ENCODE measurements at regions not wholly inside any gene's neighbourhood (a gene's known extent, or its start where the extent isn't known, plus 50 kb on each side); places are given as distances from the start of the nearest gene placed in this dataset.

DNA sequence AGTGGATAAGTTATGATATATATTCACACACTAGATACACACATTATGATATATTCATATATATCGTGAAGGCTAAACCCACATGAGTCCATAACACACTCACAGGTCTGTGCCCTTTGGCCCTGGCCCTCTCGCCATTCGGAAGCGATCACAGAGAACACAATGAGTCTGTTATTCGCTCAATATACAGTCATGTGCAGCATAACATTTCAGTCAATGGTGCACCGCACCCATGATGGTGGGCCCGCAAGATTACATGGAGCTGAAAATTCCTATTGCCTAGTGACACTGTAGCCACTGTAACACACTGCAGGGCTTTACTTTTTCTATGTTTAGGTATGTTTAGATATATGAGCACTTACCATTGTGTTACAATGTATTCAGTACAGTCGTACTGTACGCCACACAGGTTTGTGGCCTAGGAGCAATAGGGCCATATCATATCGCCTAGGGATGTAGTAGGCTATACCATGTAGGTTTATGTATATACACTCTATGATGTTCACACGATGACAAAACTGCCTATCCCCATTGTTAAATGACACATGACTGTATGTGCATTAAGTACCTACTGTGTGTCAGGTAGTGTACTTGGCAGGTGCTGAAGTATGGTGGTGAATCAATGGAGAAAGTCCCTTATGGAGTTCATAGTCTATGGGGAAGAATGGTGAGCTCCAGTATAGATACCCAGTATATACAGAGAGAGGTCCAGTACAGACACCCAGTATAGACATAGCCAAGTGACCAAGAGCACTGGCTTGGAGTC is 198.8 kb upstream of the KLF14 start:
- no peak for DNase-seq

DNA sequence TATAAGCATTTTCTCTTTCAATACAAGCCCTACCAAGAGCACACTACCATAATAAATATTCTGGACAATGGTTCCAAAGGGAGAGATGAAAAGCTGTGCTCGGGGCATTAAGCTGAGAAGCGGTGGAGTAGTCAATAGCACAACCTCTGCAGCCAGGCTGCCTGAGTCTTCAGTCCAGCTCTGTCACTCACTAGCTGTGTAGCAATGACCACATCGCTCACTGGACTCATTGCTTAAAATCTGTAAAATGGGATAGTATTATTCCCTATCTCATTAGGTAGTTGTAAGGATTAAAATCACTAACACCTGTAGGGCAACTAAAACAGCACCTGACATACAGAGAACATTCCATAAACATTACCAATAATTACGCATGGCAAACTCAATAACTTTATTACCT is 199.9 kb upstream of the KLF14 start:
- DNase-seq = no peak

GRCh38 chr7:130935564-130936157 is 201.7 kb upstream of the KLF14 start:
- no peak for DNase-seq

- no peak for DNase-seq
Observed at GRCh38 chr7:130936202-130936931, 202.4 kb upstream of the KLF14 start.

- DNase-seq = no peak
Observed at GRCh38 chr7:130937016-130937415, 203.0 kb upstream of the KLF14 start.

DNA sequence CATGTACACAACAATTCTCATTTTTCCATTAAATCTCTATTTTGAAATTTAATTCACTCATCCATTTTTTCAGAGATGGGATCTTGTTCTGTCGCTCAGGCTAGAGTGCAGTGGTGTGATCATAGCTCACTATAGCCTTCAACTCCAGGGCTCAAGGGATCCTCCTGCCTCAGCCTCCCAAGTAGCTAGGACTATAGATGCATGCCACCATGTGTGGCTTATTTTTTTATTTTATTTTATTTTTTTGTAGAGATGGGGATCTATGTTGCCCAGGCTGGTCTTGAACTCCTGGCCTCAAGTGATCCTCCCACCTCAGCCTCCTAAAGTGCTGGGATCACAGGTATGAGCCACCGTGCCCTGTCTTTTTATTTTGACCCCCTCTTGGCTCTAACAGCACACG is 203.8 kb upstream of the KLF14 start:
- DNase-seq = no peak

GRCh38 chr7:130938661-130939060 is 204.7 kb upstream of the KLF14 start:
- DNase-seq = no peak

GRCh38 chr7:130939321-130940095 is 205.5 kb upstream of the KLF14 start:
- peak; percentile 32 for DNase-seq

DNA sequence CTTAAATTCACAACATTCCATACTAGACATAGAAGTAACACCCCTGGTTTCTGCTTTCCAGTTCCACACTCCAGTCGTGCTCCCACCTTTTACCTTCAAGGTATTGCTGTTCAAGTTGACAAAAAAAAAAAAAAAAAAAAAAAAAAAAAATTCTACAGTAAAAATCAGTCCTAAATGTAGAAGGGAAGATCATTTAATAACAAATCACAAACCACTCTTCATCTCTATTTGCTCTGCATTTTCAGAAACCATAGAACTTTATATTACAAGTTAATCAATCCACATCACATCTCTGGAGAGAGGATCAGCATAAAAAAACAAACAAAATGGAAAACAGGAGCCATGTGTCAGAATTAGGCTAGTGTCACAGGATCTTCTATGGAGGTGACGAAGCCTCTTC is 206.3 kb upstream of the KLF14 start:
- DNase-seq = no peak

DNA sequence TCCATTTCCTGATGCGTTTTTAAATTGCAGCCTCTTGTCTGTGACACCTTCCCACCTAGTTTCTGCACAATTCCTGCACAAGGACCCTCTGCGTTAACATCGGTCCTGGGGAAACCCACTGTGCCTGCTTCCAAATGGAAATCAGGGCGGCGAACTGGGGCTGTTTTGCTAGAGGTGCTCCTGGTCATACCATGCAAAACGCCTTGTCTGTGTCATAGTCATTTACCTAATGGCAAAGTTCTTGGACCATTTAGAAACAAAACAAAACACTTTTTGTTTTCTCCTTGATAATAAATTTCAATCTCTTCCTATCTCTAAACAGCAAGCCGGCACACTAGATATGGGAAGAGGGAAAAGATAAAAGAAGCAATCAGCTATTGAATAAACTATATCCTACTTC is 206.9 kb upstream of the KLF14 start:
- DNase-seq = no peak

- no peak for DNase-seq
Observed at GRCh38 chr7:130941322-130942210, 207.6 kb upstream of the KLF14 start.

GRCh38 chr7:130942211-130942964 is 208.4 kb upstream of the KLF14 start:
- no peak for DNase-seq

DNA sequence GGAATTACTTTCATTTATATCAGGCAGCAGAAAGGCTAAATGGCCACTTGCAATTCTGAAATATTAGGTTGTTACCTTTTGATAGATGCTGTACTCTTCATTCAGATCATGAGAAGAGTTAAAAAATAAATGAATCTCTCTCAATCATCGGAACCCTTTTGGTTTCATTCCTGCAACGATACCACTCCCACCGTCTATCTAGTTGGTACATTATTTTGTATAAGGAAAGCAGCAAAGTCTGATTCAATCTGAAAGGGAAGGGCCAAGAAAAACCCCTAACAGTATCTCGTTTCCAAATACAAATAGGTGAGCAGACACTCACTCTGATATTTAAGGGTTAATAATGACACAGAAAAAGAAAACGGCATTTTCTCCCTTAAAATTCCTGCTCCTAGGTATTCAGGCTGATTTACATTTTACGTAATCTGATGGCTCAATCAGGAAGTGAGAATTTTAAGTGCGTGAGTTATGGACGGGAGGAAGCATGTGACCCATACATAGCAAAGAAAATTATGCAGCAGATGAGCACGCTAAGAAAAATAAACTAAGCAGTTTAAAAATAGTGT is 209.4 kb upstream of the KLF14 start:
- DNase-seq = no peak

- DNase-seq = no peak
Observed at GRCh38 chr7:130943981-130944380, 210.0 kb upstream of the KLF14 start.

- no peak for DNase-seq
Observed at GRCh38 chr7:130944997-130945396, 211.0 kb upstream of the KLF14 start.

DNA sequence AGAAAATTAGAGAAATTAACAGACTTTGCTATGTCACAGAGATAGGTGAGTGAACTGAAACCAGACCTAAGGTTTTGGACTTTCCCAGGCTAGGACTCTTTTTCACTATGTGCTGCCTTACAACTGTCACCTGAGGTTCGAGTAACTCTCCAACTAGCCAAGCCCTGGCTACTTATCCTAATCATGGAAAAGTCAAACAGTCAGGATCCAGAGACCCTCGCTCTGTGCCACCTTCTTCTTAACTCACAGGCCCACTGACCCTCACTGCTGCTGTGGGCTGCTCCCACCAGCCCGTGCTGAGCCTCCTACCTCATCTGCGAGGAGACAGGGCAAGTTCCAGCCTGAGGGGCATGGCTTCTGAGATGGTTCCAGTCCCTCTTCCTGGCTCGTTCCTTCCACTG is 211.4 kb upstream of the KLF14 start:
- DNase-seq = no peak

DNA sequence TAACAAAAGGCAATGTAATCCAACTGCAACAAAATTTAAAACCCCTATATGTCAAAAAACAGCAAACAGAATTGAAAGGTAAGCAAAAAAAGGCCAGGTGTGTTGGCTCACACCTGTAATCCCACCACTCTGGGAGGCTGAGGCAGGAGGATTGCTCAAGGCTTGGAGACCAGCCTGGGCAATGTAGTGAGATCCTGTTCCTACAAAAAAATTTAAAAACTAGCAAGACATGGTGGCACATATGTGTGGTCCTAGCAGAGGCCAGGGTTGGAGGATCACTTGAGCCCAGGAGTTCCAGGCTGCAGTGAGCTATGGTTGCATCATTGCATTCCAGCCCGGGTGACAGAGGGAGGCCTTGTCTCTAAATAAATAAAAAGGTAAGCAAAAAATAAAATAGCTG is 212.1 kb upstream of the KLF14 start:
- no peak for DNase-seq

- DNase-seq = no peak
Observed at GRCh38 chr7:130947792-130948580, 214.0 kb upstream of the KLF14 start.

GRCh38 chr7:130948822-130949221 is 214.8 kb upstream of the KLF14 start:
- DNase-seq = no peak

DNA sequence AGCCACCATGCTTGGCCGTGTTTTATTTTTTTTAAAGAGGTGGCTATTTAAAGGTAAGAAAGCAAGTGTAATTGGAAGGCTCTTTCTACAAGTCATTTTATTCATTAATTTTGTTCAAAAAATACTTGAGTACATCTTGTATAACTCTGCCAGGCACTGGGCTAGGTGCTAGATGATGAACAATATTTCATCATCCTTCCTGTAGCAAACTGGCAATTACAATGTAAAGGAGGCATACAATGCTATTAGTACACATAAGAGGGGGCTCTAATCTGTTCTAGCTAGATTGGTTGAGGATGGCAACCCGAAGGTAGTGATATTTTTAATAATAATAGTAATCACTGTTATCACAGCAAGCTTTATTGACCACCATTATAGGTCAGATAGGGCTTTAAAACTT is 215.5 kb upstream of the KLF14 start:
- DNase-seq = no peak
